Endothelial cell of umbilical vein (primary cell): ENCODE measurements at regions not wholly inside any gene's neighbourhood (a gene's known extent, or its start where the extent isn't known, plus 50 kb on each side); places are given as distances from the start of the nearest gene placed in this dataset.

Experiments
- BruUV-seq: library from RNA; stranded (reverse); fragments of 400-500 nt; replicated peaks from 2 replicates; lab custom pipeline; 2021; lab: Mats Ljungman, UMichigan
- CTCF ChIA-PET: fragments of 300-600, 350-600 bp; sonication (Branson Sonifier 250); formaldehyde crosslinking; loops from one replicate; lab custom pipeline; 2021; ENCODE audit warnings: antibody characterized with exemption, inconsistent platforms; lab: Charles Lee
- POLR2A ChIA-PET: fragments of 300-600, 350-600 bp; sonication (Branson Sonifier 250); formaldehyde crosslinking; loops from one replicate; lab custom pipeline; 2021; ENCODE audit warnings: antibody characterized with exemption, inconsistent platforms; lab: Charles Lee
- DNase-seq: peaks from one replicate; pipeline ENCODE4 v3.0.0-alpha.2; 2011; ENCODE audit warnings: low read depth, low spot score
- FAIRE-seq: peaks from 2 replicates; lab custom pipeline; 2011; peaks lifted over from hg19 to GRCh38; lab: Jason Lieb, UNC
- H2AFZ ChIP-seq: 2 replicates; pipeline ENCODE4 v1.6.0; 2012; ENCODE audit warnings: low read depth, low read length, control low read depth, inconsistent platforms
- H3K27ac ChIP-seq: 2 replicates; pipeline ENCODE4 v1.5.1; 2011; ENCODE audit warnings: low read depth, mild to moderate bottlenecking, control low read depth, low read length, moderate library complexity; ENCODE audit not compliant: insufficient read depth
- H3K27me3 ChIP-seq, 2 experiments: 2 replicates each; pipeline versions ENCODE4 v1.6.0 to v1.6.1; 2011; ENCODE audit warnings: low read length in 2 of 2, mixed read lengths in 1 of 2; ENCODE audit not compliant: control insufficient read depth in 2 of 2, insufficient read depth in 2 of 2
- H3K36me3 ChIP-seq, 2 experiments: 2 replicates in 1 of 2; 3 replicates in 1 of 2; pipeline ENCODE4 v1.5.1; 2011; ENCODE audit warnings: low read length in 2 of 2, mild to moderate bottlenecking in 1 of 2, moderate library complexity in 1 of 2; ENCODE audit not compliant: control insufficient read depth in 2 of 2, insufficient read depth in 2 of 2; ENCODE audit errors: extremely low read depth in 1 of 2
- H3K4me1 ChIP-seq: 3 replicates; pipeline ENCODE4 v1.5.1; 2011; ENCODE audit warnings: mild to moderate bottlenecking, low read length; ENCODE audit not compliant: control insufficient read depth, insufficient read depth; ENCODE audit errors: extremely low read depth
- H3K4me2 ChIP-seq: 2 replicates; pipeline ENCODE4 v1.6.1; 2011; ENCODE audit warnings: low read length, control low read depth, mixed read lengths; ENCODE audit not compliant: insufficient read depth
- H3K4me3 ChIP-seq, 3 experiments: fragments of 200-600 bp in 1 of 3; sonication (generic), shearing (Covaris generic) in 1 of 3; replicated peaks in 1 of 3; 2 replicates each; pipeline ENCODE4 v1.5.1; 2011 to 2016; ENCODE audit warnings: control low read depth in 3 of 3, low read length in 3 of 3, mild to moderate bottlenecking in 2 of 3, inconsistent platforms in 1 of 3, low read depth in 1 of 3, moderate library complexity in 1 of 3; ENCODE audit not compliant: insufficient read depth in 1 of 3
- H3K79me2 ChIP-seq: 2 replicates; pipeline ENCODE4 v1.6.0; 2012; ENCODE audit warnings: low read length, inconsistent platforms; ENCODE audit not compliant: control insufficient read depth, insufficient read depth
- H3K9ac ChIP-seq: replicated peaks from 2 replicates; pipeline ENCODE3; 2011; ENCODE audit warnings: low read length, control low read depth; ENCODE audit not compliant: insufficient read depth; ENCODE audit errors: extremely low read depth
- H3K9me1 ChIP-seq: replicated peaks from 3 replicates; pipeline ENCODE4 v1.6.0; 2011; ENCODE audit warnings: mild to moderate bottlenecking, low read length; ENCODE audit not compliant: control insufficient read depth, insufficient read depth; ENCODE audit errors: extremely low read depth
- H3K9me3 ChIP-seq: replicated peaks from 2 replicates; pipeline ENCODE4 v1.5.1; 2012; ENCODE audit warnings: low read length, inconsistent platforms; ENCODE audit not compliant: control insufficient read depth, insufficient read depth
- H4K20me1 ChIP-seq: replicated peaks from 2 replicates; pipeline ENCODE3; 2011; ENCODE audit warnings: mild to moderate bottlenecking, low read length; ENCODE audit not compliant: control insufficient read depth, insufficient read depth; ENCODE audit errors: extremely low read depth
- EZH2 ChIP-seq: IDR thresholded peaks from 2 replicates; pipeline ENCODE4 v1.6.1; 2012; ENCODE audit warnings: borderline replicate concordance, low read depth, mild to moderate bottlenecking, moderate library complexity, low read length, inconsistent platforms; ENCODE audit not compliant: severe bottlenecking
- FOS ChIP-seq: IDR thresholded peaks from 2 replicates; pipeline ENCODE4 v1.6.1; 2011; ENCODE audit warnings: mild to moderate bottlenecking, low read length, moderate library complexity, borderline replicate concordance; ENCODE audit not compliant: insufficient read depth
- GATA2 ChIP-seq: IDR thresholded peaks from 2 replicates; pipeline ENCODE4 v1.7.0; 2011; ENCODE audit warnings: low read depth, mild to moderate bottlenecking, moderate library complexity, mixed read lengths, low read length; ENCODE audit not compliant: insufficient read length, insufficient read depth
- JUN ChIP-seq: IDR thresholded peaks from 2 replicates; pipeline ENCODE4 v1.6.1; 2011; ENCODE audit warnings: borderline replicate concordance, low read depth; ENCODE audit not compliant: insufficient read length, insufficient read depth
- MYC ChIP-seq: IDR thresholded peaks from one replicate; pipeline ENCODE4 v1.6.1; 2011; ENCODE audit warnings: mild to moderate bottlenecking, low read depth, low read length
- POLR2A ChIP-seq: IDR thresholded peaks from 2 replicates; pipeline ENCODE4 v1.6.1; 2012; ENCODE audit warnings: low read depth, mild to moderate bottlenecking, control low read depth, low read length
- POLR2AphosphoS5 ChIP-seq: IDR thresholded peaks from 2 replicates; pipeline ENCODE4 v1.6.1; 2012; ENCODE audit warnings: low read depth, mild to moderate bottlenecking, control low read depth, low read length, moderate library complexity; ENCODE audit not compliant: insufficient read depth
- dilution Hi-C: fragments of 300-500 bp; cut with MboI; formaldehyde crosslinking; loops from one replicate; pipeline ENCODE4 v1.15.0; 2019; ENCODE audit warnings: low sequenced_read_pairs; ENCODE audit not compliant: extremely low pct_ligation_motif_present
- intact Hi-C: fragments of 100-400 bp; cut with micrococcal nuclease; formaldehyde crosslinking; loops from one replicate; pipeline ENCODE4 v1.10.0; 2022
- TF ChIP-seq, protein P1 (sequence below): IDR thresholded peaks from 2 replicates; pipeline ENCODE4 v1.6.1; 2011; ENCODE audit not compliant: insufficient read depth, insufficient read length
- TF ChIP-seq, protein P2 (sequence below), 2 donors: IDR thresholded peaks; 1 replicate in 1 of 2; 2 replicates in 1 of 2; pipeline ENCODE4 v1.5.1; 2011; ENCODE audit warnings: low read length in 2 of 2, mild to moderate bottlenecking in 2 of 2, moderate library complexity in 2 of 2, control low read depth in 1 of 2, inconsistent platforms in 1 of 2, low read depth in 1 of 2; ENCODE audit not compliant: insufficient read depth in 1 of 2; ENCODE audit errors: extremely low read depth in 1 of 2

DNA sequence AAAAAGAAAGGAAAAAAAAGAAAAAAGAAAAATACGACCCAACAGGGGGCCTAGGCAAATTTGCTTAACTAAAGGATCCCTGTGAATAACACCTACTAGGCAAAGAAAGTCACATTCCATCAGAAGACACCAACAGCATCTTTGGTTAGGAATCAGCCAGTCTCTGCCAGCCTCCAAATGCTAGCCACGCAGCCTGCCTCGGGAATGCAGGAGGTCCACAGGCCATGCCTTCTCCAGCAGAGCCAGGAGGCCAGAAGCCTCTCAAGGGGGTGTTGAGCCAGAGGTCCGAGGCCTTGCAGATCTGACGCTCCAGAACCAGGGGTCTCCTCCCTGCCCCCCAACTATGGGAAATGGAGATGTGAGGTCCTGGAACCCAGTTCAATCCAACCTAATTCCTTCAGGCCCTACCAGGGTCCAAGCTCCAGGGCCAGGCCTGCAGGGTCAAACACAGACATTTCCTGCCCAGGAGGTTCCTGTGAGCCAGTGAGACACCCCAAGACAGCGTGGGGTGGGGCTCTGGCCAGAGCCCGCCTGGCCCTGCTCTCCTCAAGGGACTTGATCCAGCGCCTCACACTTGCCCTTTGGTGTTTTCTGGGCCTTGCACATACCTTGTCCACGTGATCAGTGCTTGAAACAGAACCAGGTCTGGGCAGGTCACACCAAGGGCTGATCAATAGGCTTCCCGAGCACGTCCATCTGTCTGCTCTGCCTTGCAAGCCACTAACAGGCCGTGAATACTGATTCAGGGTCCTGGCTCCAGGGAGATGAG, 289.6 kb upstream of the ID2 start:
- dilution Hi-C loops (no loop called here), intact Hi-C loops (no loop called here)
- TF ChIP-seq POLR2A (no peak), MYC (no peak), GATA2 (no peak), POLR2AphosphoS5 (no peak), EZH2 (no peak), JUN (no peak), FOS (no peak)
- TF ChIP-seq, protein P1, sequence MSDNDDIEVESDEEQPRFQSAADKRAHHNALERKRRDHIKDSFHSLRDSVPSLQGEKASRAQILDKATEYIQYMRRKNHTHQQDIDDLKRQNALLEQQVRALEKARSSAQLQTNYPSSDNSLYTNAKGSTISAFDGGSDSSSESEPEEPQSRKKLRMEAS, result no peak
- TF ChIP-seq, protein P2, sequence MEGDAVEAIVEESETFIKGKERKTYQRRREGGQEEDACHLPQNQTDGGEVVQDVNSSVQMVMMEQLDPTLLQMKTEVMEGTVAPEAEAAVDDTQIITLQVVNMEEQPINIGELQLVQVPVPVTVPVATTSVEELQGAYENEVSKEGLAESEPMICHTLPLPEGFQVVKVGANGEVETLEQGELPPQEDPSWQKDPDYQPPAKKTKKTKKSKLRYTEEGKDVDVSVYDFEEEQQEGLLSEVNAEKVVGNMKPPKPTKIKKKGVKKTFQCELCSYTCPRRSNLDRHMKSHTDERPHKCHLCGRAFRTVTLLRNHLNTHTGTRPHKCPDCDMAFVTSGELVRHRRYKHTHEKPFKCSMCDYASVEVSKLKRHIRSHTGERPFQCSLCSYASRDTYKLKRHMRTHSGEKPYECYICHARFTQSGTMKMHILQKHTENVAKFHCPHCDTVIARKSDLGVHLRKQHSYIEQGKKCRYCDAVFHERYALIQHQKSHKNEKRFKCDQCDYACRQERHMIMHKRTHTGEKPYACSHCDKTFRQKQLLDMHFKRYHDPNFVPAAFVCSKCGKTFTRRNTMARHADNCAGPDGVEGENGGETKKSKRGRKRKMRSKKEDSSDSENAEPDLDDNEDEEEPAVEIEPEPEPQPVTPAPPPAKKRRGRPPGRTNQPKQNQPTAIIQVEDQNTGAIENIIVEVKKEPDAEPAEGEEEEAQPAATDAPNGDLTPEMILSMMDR (IDR thresholded peaks at IDR 0.05; ENCODE audit: extremely low read depth in 1 of 2, insufficient read depth in 1 of 2, low read depth in 1 of 2, low read length in 2 of 2), result no peak
- H3K4me1 ChIP-seq, result no peaks in the 10 kb centered on the region
- H2AFZ ChIP-seq, result no peak overlapping the region
- CTCF ChIA-PET, result no interaction called here
- FAIRE-seq, result no peak
- H3K9me1 ChIP-seq, result no peaks in the 10 kb centered on the region
- no peaks in the 10 kb centered on the region for H3K27me3 ChIP-seq
- DNase-seq, result no peak
- H3K9me3 ChIP-seq, result no peaks in the 10 kb centered on the region
- POLR2A ChIA-PET, result no interaction called here
- H4K20me1 ChIP-seq, result no peaks in the 10 kb centered on the region
- H3K27ac ChIP-seq, result no peak overlapping the region
- BruUV-seq, result no TSS peak
- no peak overlapping the region for H3K9ac ChIP-seq
- no peak overlapping the region for H3K4me2 ChIP-seq
- no peaks in the 10 kb centered on the region for H3K36me3 ChIP-seq
- no peak overlapping the region for H3K4me3 ChIP-seq
- H3K79me2 ChIP-seq, result no peaks in the 10 kb centered on the region
